Lung (tissue), 11 donors: ENCODE measurements at regions not wholly inside any gene's neighbourhood (a gene's known extent, or its start where the extent isn't known, plus 50 kb on each side); places are given as distances from the start of the nearest gene placed in this dataset.
A peak's percentile ranks its signal among the peaks of the same experiment; 100 is the strongest.

Source experiments
- ATAC-seq: fragments of 200-7000 bp; cut with Tn5 transposase; one replicate; pipeline ENCODE4 v1.9.1; 2020; ENCODE audit warnings: moderate number of reproducible peaks; ENCODE audit not compliant: insufficient read depth, low FRiP score
- DNase-seq, 3 donors: peaks; one replicate each; pipeline ENCODE4 v3.0.0-alpha.2; 2013 to 2017
- H3K27ac ChIP-seq, 2 donors: one replicate each; pipeline ENCODE4 v1.5.1; 2013; ENCODE audit warnings: mild to moderate bottlenecking in 2 of 2, moderate library complexity in 2 of 2, control low read depth in 1 of 2, inconsistent platforms in 1 of 2, low read depth in 1 of 2, low read length in 1 of 2
- H3K27me3 ChIP-seq, 3 donors: one replicate each; pipeline ENCODE4 v1.5.1; 2013; ENCODE audit warnings: low read length in 2 of 3; ENCODE audit not compliant: control insufficient read depth in 3 of 3, insufficient read depth in 3 of 3
- H3K36me3 ChIP-seq, 4 donors: one replicate each; pipeline ENCODE4 v1.5.1; 2013; ENCODE audit warnings: low read length in 4 of 4, mild to moderate bottlenecking in 1 of 4, moderate library complexity in 1 of 4; ENCODE audit not compliant: control insufficient read depth in 4 of 4, insufficient read depth in 4 of 4
- H3K4me1 ChIP-seq, 5 donors: one replicate each; pipeline ENCODE4 v1.5.1; 2013; ENCODE audit warnings: low read length in 5 of 5, mild to moderate bottlenecking in 2 of 5, moderate library complexity in 1 of 5; ENCODE audit not compliant: control insufficient read depth in 5 of 5, insufficient read depth in 5 of 5
- H3K4me3 ChIP-seq: one replicate; pipeline ENCODE4 v1.5.1; 2013; ENCODE audit warnings: mild to moderate bottlenecking, control low read depth, moderate library complexity
- H3K9ac ChIP-seq, 2 donors: one replicate each; pipeline ENCODE4 v1.5.1; 2013; ENCODE audit warnings: low read length in 2 of 2, control low read depth in 1 of 2; ENCODE audit not compliant: insufficient read depth in 1 of 2
- H3K9me3 ChIP-seq, 4 donors: one replicate each; pipeline ENCODE4 v1.5.1; 2013; ENCODE audit warnings: low read length in 3 of 4, mild to moderate bottlenecking in 1 of 4, moderate library complexity in 1 of 4; ENCODE audit not compliant: control insufficient read depth in 4 of 4, insufficient read depth in 3 of 4
- WGBS, 2 donors: extraction: QIAGEN DNeasy Blood & Tissue Kit; methylation state at CpG; one replicate each; pipeline ENCODE4 v1.1.7; 2013; 5-methylcytosine and 5-hydroxymethylcytosine counted together
- TF ChIP-seq, protein P1 (sequence below): IDR thresholded peaks from 2 replicates; pipeline ENCODE4 v1.5.1; 2012; ENCODE audit warnings: mild to moderate bottlenecking; ENCODE audit errors: control extremely low read depth, extremely low read depth
- donor health status: control.
- donor health status: control.
- donor health status: Bipolar disorder and iron deficiency.
- donor health status: healthy.
- donor health status: DM: yes; HTN: yes; CAD: no.

- no peaks in the 10 kb centered on the region for H3K27me3 ChIP-seq
- no peak overlapping the region for H3K4me3 ChIP-seq
- TF ChIP-seq, protein P1, sequence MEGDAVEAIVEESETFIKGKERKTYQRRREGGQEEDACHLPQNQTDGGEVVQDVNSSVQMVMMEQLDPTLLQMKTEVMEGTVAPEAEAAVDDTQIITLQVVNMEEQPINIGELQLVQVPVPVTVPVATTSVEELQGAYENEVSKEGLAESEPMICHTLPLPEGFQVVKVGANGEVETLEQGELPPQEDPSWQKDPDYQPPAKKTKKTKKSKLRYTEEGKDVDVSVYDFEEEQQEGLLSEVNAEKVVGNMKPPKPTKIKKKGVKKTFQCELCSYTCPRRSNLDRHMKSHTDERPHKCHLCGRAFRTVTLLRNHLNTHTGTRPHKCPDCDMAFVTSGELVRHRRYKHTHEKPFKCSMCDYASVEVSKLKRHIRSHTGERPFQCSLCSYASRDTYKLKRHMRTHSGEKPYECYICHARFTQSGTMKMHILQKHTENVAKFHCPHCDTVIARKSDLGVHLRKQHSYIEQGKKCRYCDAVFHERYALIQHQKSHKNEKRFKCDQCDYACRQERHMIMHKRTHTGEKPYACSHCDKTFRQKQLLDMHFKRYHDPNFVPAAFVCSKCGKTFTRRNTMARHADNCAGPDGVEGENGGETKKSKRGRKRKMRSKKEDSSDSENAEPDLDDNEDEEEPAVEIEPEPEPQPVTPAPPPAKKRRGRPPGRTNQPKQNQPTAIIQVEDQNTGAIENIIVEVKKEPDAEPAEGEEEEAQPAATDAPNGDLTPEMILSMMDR: no peak
- H3K9me3 ChIP-seq: no peaks in the 10 kb centered on the region
- no peaks in the 10 kb centered on the region for H3K4me1 ChIP-seq
- 81 to 85% methylated on average over 2 of the region's 2 CpGs for WGBS, 2 donors
- no peak overlapping the region for H3K27ac ChIP-seq
- no peak overlapping the region for H3K9ac ChIP-seq
- no peaks in the 10 kb centered on the region for H3K36me3 ChIP-seq
- ATAC-seq: no peak
- DNase-seq: no peak
These were observed 352.3 kb upstream of the CDH5 start for GRCh38 chr16:66014221-66014620.

GRCh38 chr16:66013486-66013885 is 353.0 kb upstream of the CDH5 start:
- Histone ChIP-seq H3K9me3 (no peaks in the 10 kb centered on the region), H3K4me3 (no peak overlapping the region), H3K27ac (no peak overlapping the region), H3K4me1 (no peaks in the 10 kb centered on the region), H3K36me3 (no peaks in the 10 kb centered on the region), H3K9ac (no peak overlapping the region), H3K27me3 (no peaks in the 10 kb centered on the region)
- TF ChIP-seq, protein P1: no peak
- 75 to 82% methylated on average over 2 of the region's 2 CpGs for WGBS, 2 donors
- ATAC-seq: no peak
- DNase-seq: no peak

DNA sequence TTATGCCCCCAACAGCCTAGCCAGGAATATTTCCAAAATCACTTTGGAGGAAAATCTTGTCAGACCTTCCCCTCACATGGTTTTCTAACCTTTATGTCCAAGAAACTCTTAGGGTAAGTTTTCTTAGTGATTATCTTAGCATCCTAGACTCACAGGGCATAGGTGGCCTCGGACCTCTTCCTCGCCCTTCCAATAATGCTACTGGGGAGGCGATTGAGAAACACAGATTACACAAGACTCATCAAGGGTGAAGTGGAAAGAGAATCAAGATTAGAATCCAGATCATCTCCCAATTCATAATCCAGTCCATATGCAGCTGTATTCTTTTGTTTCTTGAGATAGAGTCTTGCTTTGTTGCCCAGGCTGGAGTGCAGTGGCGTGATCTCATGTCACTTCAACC is 358.4 kb upstream of the CDH5 start:
- Histone ChIP-seq H3K36me3 (no peaks in the 10 kb centered on the region), H3K9ac (no peak overlapping the region), H3K27me3 (no peaks in the 10 kb centered on the region), H3K4me1 (peaks cover 0 to 6% (median 0%) of the 10 kb centered on the region in 5 donors), H3K27ac (no peak overlapping the region), H3K9me3 (no peaks in the 10 kb centered on the region), H3K4me3 (no peak overlapping the region)
- TF ChIP-seq, protein P1: no peak
- no peak for ATAC-seq
- no peak for DNase-seq
- WGBS, 2 donors: 87 to 88% methylated on average over 4 of the region's 4 CpGs

DNA sequence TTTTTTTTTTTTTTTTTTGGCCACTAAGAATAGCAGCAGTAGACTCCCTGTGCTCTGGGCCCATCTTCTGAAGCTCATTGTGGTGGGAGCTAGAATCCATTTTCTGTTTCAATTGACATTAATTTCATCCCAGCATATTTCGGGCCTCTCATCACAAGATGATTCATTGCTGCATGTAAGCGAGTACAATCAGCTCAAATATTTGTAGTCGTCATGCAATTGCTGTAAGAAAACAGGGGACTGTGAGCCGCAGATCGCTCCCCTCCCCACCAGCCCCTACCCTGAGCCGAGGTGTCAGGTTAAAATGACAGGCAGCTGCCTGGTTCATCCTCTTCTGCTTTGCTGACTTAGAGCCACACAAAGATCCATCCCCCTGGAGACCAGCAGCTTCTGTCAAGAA is 358.8 kb upstream of the CDH5 start:
- H3K36me3 ChIP-seq: no peaks in the 10 kb centered on the region
- H3K4me1 ChIP-seq: peaks cover 0 to 6% (median 0%) of the 10 kb centered on the region in 5 donors
- no peak overlapping the region for H3K4me3 ChIP-seq
- H3K27me3 ChIP-seq: no peaks in the 10 kb centered on the region
- H3K9me3 ChIP-seq: no peaks in the 10 kb centered on the region
- WGBS, 2 donors: 63 to 79% methylated on average over 6 of the region's 6 CpGs
- H3K9ac ChIP-seq: no peak overlapping the region
- DNase-seq: peak in 1 of 3 donors; percentile 30
- no peak for ATAC-seq
- H3K27ac ChIP-seq: no peak overlapping the region
- TF ChIP-seq, protein P1: no peak
